ENCODE measurements at regions not wholly inside any gene's neighbourhood (a gene's known extent, or its start where the extent isn't known, plus 50 kb on each side); places are given as distances from the start of the nearest gene placed in this dataset.

DNA sequence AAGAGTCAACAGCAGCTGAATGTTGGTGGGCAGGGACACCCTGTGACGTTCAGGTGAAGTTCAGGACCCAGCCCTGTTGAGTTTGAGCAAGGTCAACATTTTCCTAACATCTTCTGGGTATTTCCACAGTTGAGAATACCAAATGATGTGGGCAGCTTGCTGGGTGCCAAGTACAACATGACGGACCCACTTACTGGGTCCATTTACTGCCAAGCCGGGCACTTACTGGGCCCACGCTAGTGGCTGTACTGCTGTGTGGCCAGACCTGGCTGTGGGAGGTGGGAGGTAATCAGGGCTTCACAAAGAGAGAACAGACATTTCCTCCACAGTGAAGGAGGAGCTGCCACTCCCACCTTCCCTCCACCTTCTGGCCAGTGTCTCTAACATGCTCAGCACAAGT lies 99.2 kb downstream of the PSMG1 start:
- TF ChIP-seq ZFHX2 (tag by site-specific recombination; conservative IDR thresholded peaks at IDR 0.05) (peak; percentile 61), SP7 (tag by site-specific recombination; IDR thresholded peaks at IDR 0.05) (no peak), EGR2 (tag by site-specific recombination; IDR thresholded peaks at IDR 0.05; ENCODE audit: low read depth) (peak; percentile 72), KLF1 (tag by site-specific recombination; IDR thresholded peaks at IDR 0.05) (no peak)
- H3K9me3 ChIP-seq (ENCODE audit: control insufficient read depth, insufficient read depth, low read depth, low read length), result no peaks in the 10 kb centered on the region
- POLR2A ChIA-PET, result no interaction called here
- H3K4me3 ChIP-seq (ENCODE audit: low read depth, low read length), result no peak overlapping the region
- H3K36me3 ChIP-seq (ENCODE audit: control insufficient read depth in 2 of 2, insufficient read depth in 1 of 2, low read length in 2 of 2), result no peaks in the 10 kb centered on the region
- no peak overlapping the region for H3K27ac ChIP-seq (ENCODE audit: extremely low read depth, low read depth, low read length)
- CTCF ChIA-PET, result interaction anchor here (1.2 to 2.7 kb wide), 2 partner anchors 12 to 29 kb away, joined by 4 to 12 read pairs; no protein-coding TSS in a partner anchor
- H3K4me1 ChIP-seq (ENCODE audit: control insufficient read depth, insufficient read depth, low read length), result no peaks in the 10 kb centered on the region

DNA sequence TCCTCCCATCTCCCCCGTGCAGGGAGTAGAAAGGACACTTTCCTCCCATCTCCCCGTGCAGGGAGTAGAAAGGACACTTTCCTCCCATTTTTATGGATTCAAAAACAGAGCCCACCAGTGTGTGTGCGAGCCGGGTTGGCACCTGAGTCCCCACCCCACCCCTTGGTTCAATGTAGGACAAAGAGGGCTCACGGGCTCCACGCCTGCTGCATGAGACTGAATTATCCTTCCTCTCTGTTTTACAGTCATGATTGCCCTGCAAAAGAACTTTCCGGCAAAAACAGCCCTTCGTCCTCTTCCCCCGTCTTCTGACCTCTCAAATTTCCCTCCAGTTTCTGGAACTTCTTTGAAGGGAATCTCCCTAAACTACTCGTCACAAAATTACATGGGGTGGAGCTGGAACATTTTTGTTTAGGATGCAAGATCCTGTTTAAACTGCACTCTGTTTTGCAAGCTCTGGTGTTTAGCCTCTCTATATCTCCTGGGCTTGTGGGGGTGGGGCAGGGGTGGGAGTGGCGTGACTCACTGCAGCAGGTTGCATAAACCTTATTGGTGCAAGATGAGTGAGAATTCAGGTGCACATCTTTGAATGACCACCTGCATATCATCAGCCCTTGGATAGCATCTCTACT lies 99.8 kb downstream of the PSMG1 start:
- no peaks in the 10 kb centered on the region for H3K36me3 ChIP-seq (ENCODE audit: control insufficient read depth in 2 of 2, insufficient read depth in 1 of 2, low read length in 2 of 2)
- CTCF ChIA-PET, result interaction anchor here (0.6 to 2.7 kb wide), 2 partner anchors 13 to 358 kb away, joined by 3 to 12 read pairs; no protein-coding TSS in a partner anchor

DNA sequence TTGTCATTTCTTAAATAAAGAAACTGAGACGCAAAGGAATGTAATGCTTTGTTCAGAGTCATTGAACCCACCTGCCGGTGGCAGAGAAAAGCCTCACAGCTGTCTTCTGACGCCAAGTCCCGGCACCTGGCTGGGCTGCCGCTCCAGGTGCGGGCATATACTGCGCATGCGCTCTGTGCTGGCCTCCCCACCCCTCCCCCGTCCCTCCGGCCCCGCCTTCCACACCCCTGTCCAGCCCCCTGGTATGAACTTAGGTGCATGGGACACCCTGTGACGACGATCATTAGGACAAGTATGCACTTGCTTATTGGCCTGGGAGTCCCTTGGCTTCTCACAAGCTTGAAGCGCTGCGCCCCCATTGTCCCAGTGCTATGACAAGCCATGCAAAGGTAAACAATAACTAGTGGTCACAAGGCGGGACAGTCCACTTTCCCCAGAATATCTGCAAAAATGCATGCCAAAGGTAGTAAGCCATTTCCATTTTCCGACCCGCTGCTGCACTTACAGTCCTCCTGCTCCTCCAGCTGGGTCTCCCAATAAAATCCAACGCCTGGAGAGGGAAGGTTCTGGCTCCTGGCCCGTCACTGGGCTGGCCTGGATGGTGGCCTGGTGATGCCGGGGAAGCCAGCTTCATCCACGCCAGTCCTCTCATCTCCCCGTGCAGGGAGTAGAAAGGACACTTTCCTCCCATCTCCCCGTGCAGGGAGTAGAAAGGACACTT lies 100.4 kb downstream of the PSMG1 start:
- Histone ChIP-seq H3K9me3 (ENCODE audit: control insufficient read depth, insufficient read depth, low read depth, low read length) (no peaks in the 10 kb centered on the region), H3K4me1 (ENCODE audit: control insufficient read depth, insufficient read depth, low read length) (no peaks in the 10 kb centered on the region), H3K4me3 (ENCODE audit: low read depth, low read length) (no peak overlapping the region), H3K27ac (ENCODE audit: extremely low read depth, low read depth, low read length) (no peak overlapping the region), H3K36me3 (ENCODE audit: control insufficient read depth in 2 of 2, insufficient read depth in 1 of 2, low read length in 2 of 2) (no peaks in the 10 kb centered on the region)
- ChIA-PET POLR2A (no interaction called here), CTCF (interaction anchor here (0.6 to 2.3 kb wide), 3 partner anchors 13 to 359 kb away, joined by 3 to 6 read pairs (median 3); no protein-coding TSS in a partner anchor)
- TF ChIP-seq WT1 (tag by site-specific recombination; IDR thresholded peaks at IDR 0.05) (peak; percentile 60; the same call in 1 of the 2 replicates), GLI4 (tag by site-specific recombination; IDR thresholded peaks at IDR 0.05) (no peak), FEZF1 (tag by site-specific recombination; IDR thresholded peaks at IDR 0.05) (no peak)

More for the DNA sequence above, 99.8 kb downstream of the PSMG1 start:
- no peak for TF ChIP-seq ZNF521 (tag by site-specific recombination; IDR thresholded peaks at IDR 0.05)
- no peak for TF ChIP-seq ZNF426 (tag by site-specific recombination; IDR thresholded peaks at IDR 0.05)
- TF ChIP-seq ZNF501 (tag by site-specific recombination; IDR thresholded peaks at IDR 0.05), result no peak
- TF ChIP-seq GLI4 (tag by site-specific recombination; IDR thresholded peaks at IDR 0.05), result no peak
- TF ChIP-seq ZNF555 (tag by site-specific recombination; conservative IDR thresholded peaks at IDR 0.05), result no peak
- TF ChIP-seq, protein P1, sequence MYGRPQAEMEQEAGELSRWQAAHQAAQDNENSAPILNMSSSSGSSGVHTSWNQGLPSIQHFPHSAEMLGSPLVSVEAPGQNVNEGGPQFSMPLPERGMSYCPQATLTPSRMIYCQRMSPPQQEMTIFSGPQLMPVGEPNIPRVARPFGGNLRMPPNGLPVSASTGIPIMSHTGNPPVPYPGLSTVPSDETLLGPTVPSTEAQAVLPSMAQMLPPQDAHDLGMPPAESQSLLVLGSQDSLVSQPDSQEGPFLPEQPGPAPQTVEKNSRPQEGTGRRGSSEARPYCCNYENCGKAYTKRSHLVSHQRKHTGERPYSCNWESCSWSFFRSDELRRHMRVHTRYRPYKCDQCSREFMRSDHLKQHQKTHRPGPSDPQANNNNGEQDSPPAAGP (tag by site-specific recombination; IDR thresholded peaks at IDR 0.05), result no peak
- peak; percentile 10 for TF ChIP-seq WT1 (tag by site-specific recombination; IDR thresholded peaks at IDR 0.05)
- TF ChIP-seq, protein P2, sequence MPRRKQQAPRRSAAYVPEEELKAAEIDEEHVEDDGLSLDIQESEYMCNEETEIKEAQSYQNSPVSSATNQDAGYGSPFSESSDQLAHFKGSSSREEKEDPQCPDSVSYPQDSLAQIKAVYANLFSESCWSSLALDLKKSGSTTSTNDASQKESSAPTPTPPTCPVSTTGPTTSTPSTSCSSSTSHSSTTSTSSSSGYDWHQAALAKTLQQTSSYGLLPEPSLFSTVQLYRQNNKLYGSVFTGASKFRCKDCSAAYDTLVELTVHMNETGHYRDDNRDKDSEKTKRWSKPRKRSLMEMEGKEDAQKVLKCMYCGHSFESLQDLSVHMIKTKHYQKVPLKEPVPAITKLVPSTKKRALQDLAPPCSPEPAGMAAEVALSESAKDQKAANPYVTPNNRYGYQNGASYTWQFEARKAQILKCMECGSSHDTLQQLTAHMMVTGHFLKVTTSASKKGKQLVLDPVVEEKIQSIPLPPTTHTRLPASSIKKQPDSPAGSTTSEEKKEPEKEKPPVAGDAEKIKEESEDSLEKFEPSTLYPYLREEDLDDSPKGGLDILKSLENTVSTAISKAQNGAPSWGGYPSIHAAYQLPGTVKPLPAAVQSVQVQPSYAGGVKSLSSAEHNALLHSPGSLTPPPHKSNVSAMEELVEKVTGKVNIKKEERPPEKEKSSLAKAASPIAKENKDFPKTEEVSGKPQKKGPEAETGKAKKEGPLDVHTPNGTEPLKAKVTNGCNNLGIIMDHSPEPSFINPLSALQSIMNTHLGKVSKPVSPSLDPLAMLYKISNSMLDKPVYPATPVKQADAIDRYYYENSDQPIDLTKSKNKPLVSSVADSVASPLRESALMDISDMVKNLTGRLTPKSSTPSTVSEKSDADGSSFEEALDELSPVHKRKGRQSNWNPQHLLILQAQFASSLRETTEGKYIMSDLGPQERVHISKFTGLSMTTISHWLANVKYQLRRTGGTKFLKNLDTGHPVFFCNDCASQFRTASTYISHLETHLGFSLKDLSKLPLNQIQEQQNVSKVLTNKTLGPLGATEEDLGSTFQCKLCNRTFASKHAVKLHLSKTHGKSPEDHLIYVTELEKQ (tag by site-specific recombination; IDR thresholded peaks at IDR 0.05; ENCODE audit: borderline replicate concordance), result no peak
- Histone ChIP-seq H3K4me1 (ENCODE audit: control insufficient read depth, insufficient read depth, low read length) (no peaks in the 10 kb centered on the region), H3K4me3 (ENCODE audit: low read depth, low read length) (no peak overlapping the region), H3K27ac (ENCODE audit: extremely low read depth, low read depth, low read length) (no peak overlapping the region), H3K9me3 (ENCODE audit: control insufficient read depth, insufficient read depth, low read depth, low read length) (no peaks in the 10 kb centered on the region)
- POLR2A ChIA-PET, result no interaction called here
